ACC112 (cell line): ENCODE measurements at regions not wholly inside any gene's neighbourhood (a gene's known extent, or its start where the extent isn't known, plus 50 kb on each side); places are given as distances from the start of the nearest gene placed in this dataset.

Experiments
- H2AFZ ChIP-seq: fragments of 200-600 bp; sonication (generic); one replicate; pipeline ENCODE4 v1.6.0; 2017; ENCODE audit warnings: antibody characterized with exemption, low read length; ENCODE audit not compliant: unreplicated experiment
- H3K27ac ChIP-seq: fragments of 200-600 bp; sonication (generic); 2 replicates; pipeline ENCODE4 v1.5.1; 2014; ENCODE audit warnings: low read depth, mild to moderate bottlenecking, antibody characterized with exemption, low read length, moderate library complexity
- H3K27me3 ChIP-seq: fragments of 200-600 bp; sonication (generic); 2 replicates; pipeline ENCODE4 v1.6.1; 2014; ENCODE audit warnings: mild to moderate bottlenecking, antibody characterized with exemption, low read length, moderate library complexity, mixed read lengths; ENCODE audit not compliant: insufficient read depth
- H3K36me3 ChIP-seq: fragments of 200-600 bp; sonication (generic); 2 replicates; pipeline ENCODE4 v1.6.1; 2016; ENCODE audit warnings: mild to moderate bottlenecking, antibody characterized with exemption, low read length, moderate library complexity, mixed read lengths; ENCODE audit not compliant: insufficient read depth
- H3K4me1 ChIP-seq: fragments of 200-600 bp; sonication (generic); one replicate; pipeline ENCODE4 v1.6.1; 2016; ENCODE audit warnings: low read length, mixed read lengths; ENCODE audit not compliant: insufficient read depth, unreplicated experiment, control insufficient read depth
- H3K4me3 ChIP-seq: fragments of 200-600 bp; sonication (generic); 2 replicates; pipeline ENCODE4 v1.5.1; 2014; ENCODE audit warnings: mild to moderate bottlenecking, low read depth, low read length
- H3K79me2 ChIP-seq: fragments of 200-600 bp; sonication (generic); one replicate; pipeline ENCODE4 v1.6.0; 2016; ENCODE audit warnings: low read length; ENCODE audit not compliant: control insufficient read depth, unreplicated experiment, insufficient read depth

GRCh38 chr11:112597286-112597790, 336.7 kb upstream of the PLET1 start:
- Histone ChIP-seq H3K27ac (no peak overlapping the region), H3K4me3 (no peak overlapping the region), H2AFZ (no peak overlapping the region), H3K27me3 (peaks cover 7% of the 10 kb centered on the region; the same call in 1 of the 2 replicates), H3K4me1 (no peaks in the 10 kb centered on the region), H3K36me3 (no peaks in the 10 kb centered on the region), H3K79me2 (no peaks in the 10 kb centered on the region)

GRCh38 chr11:112599265-112599664, 338.6 kb upstream of the PLET1 start:
- Histone ChIP-seq H3K4me1 (no peaks in the 10 kb centered on the region), H3K36me3 (no peaks in the 10 kb centered on the region), H2AFZ (no peak overlapping the region), H3K27ac (no peak overlapping the region), H3K4me3 (no peak overlapping the region), H3K27me3 (peaks cover 13% of the 10 kb centered on the region), H3K79me2 (no peaks in the 10 kb centered on the region)

DNA sequence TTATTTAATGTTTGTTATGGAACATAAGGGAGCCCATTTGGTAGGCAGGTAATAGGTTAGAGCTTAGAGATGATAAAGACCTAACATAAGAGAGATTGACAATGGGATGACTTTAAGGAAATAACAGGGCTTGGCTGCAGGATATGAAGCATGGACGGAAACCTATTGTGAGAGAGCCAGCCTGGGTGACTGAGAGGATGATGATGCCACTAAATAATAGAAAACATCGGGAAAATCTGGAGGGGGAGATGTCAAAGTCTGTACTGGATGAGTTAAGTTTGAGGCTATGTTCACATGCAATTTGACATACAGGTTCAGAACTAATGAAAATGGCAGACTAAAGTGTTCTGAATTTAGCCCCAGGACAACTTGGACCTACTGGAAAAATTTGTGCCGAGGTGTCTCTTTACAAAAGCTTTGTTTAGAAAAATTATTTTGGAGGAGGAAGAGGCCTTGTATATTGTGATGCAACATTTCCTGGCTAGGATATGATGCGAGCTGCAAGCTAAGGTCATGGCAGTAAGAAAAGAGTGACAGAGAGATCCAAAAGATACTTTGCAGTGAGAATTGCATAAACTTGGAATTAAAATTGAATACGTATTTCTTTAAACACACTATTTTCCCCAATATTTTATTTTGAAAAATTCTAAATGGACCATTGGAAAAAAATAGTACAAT, 339.3 kb upstream of the PLET1 start:
- H3K79me2 ChIP-seq = no peaks in the 10 kb centered on the region
- H3K36me3 ChIP-seq = no peaks in the 10 kb centered on the region
- peaks cover 13% of the 10 kb centered on the region for H3K27me3 ChIP-seq
- no peak overlapping the region for H3K27ac ChIP-seq
- no peak overlapping the region for H2AFZ ChIP-seq
- H3K4me3 ChIP-seq = no peak overlapping the region
- H3K4me1 ChIP-seq = no peaks in the 10 kb centered on the region

DNA sequence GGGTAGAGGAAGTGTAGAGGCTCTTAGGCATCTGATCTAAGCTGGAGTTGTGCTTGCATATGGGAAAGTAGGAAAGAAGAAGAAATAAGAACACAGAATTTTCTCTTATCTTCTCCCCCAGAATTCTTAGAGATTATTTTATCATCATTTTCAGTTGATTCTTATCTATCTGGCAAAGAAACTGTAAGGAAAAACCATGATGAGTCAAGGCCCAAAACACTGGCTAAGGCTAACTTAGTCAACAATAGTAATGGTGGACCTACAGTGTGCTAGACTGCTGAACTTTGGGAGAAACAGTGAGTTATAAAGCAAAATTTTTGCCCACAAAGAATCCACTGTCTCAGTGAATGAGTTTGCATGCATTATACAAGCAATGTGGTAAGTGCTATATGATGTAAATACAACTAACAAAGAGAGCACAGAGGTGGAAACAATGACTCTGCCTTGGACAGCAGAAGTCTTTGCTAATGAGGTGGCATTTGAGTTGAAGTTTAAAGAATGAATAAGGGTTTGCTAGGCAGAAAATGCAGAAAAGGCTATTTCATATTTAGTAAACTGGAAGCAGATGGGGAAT, 344.5 kb upstream of the PLET1 start:
- H3K27ac ChIP-seq = no peak overlapping the region
- no peak overlapping the region for H3K4me3 ChIP-seq
- no peak overlapping the region for H2AFZ ChIP-seq
- H3K27me3 ChIP-seq = peaks cover 13% of the 10 kb centered on the region
- no peaks in the 10 kb centered on the region for H3K79me2 ChIP-seq
- H3K4me1 ChIP-seq = no peaks in the 10 kb centered on the region
- H3K36me3 ChIP-seq = no peaks in the 10 kb centered on the region

GRCh38 chr11:112606656-112607055, 346.0 kb upstream of the PLET1 start:
- no peak overlapping the region for H3K4me3 ChIP-seq
- no peak overlapping the region for H2AFZ ChIP-seq
- peaks cover 11% of the 10 kb centered on the region for H3K4me1 ChIP-seq
- no peak overlapping the region for H3K27ac ChIP-seq
- H3K36me3 ChIP-seq = no peaks in the 10 kb centered on the region
- peaks cover 10% of the 10 kb centered on the region for H3K27me3 ChIP-seq
- no peaks in the 10 kb centered on the region for H3K79me2 ChIP-seq

- Histone ChIP-seq H2AFZ (no peak overlapping the region), H3K4me1 (peaks cover 21% of the 10 kb centered on the region), H3K27me3 (no peaks in the 10 kb centered on the region), H3K36me3 (no peaks in the 10 kb centered on the region), H3K4me3 (no peak overlapping the region), H3K79me2 (no peaks in the 10 kb centered on the region), H3K27ac (no peak overlapping the region)
Observed at GRCh38 chr11:112608509-112608908, 347.8 kb upstream of the PLET1 start.

GRCh38 chr11:112610494-112610893, 349.8 kb upstream of the PLET1 start:
- H2AFZ ChIP-seq = no peak overlapping the region
- peaks cover 21% of the 10 kb centered on the region for H3K4me1 ChIP-seq
- no peak overlapping the region for H3K4me3 ChIP-seq
- H3K27me3 ChIP-seq = no peaks in the 10 kb centered on the region
- no peaks in the 10 kb centered on the region for H3K36me3 ChIP-seq
- no peaks in the 10 kb centered on the region for H3K79me2 ChIP-seq
- H3K27ac ChIP-seq = no peak overlapping the region

DNA sequence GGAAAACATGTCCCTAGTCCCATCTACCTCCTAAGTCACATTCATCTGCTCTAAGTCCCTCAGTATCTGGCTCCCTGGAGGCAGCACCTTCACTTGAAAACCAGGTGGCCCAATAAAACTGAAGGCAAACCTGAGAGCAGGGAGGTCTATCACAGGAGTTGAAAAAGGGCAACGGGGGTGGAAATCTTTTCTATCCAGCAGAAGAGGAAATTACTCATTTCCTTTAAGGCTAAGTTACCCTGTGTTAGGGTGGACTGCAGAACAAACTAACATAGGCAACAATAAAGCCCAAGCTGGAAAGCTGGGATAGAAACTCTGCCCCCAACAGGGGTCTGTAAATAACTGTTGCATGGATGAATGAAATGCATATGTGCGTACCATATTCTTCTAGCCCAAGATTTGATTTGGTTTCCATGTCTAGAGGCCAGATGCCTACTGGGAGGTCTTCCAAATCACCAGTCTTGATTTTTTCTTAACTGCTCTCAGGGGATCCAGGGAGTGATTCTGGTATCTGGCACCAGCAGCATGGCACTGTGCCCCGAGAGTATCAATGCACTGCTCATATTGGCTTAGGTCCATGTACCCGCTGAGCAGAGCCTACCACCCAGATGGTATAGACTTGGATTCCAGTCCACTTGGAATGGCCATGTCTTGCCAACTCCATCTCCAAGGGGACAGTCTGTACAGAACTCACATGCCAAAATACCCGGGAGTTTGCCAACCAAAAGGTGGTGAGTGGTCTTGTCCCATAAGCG, 350.0 kb upstream of the NCAM1 start:
- Histone ChIP-seq H3K27ac (no peak overlapping the region), H3K36me3 (no peaks in the 10 kb centered on the region), H2AFZ (no peak overlapping the region), H3K27me3 (no peaks in the 10 kb centered on the region), H3K4me1 (peaks cover 21% of the 10 kb centered on the region), H3K4me3 (peak overlapping the region; percentile 30; the same call in 1 of the 2 replicates), H3K79me2 (no peaks in the 10 kb centered on the region)

- Histone ChIP-seq H3K27me3 (no peaks in the 10 kb centered on the region), H3K27ac (no peak overlapping the region), H3K79me2 (no peaks in the 10 kb centered on the region), H3K4me3 (peak overlapping the region; percentile 30; the same call in 1 of the 2 replicates), H2AFZ (no peak overlapping the region), H3K4me1 (peaks cover 21% of the 10 kb centered on the region), H3K36me3 (no peaks in the 10 kb centered on the region)
Observed at GRCh38 chr11:112611771-112612170, 349.4 kb upstream of the NCAM1 start.

- Histone ChIP-seq H3K36me3 (no peaks in the 10 kb centered on the region), H3K4me3 (no peak overlapping the region), H3K4me1 (peaks cover 21% of the 10 kb centered on the region), H2AFZ (no peak overlapping the region), H3K27me3 (no peaks in the 10 kb centered on the region), H3K79me2 (no peaks in the 10 kb centered on the region), H3K27ac (no peak overlapping the region)
Observed at GRCh38 chr11:112612250-112612849, 348.9 kb upstream of the NCAM1 start.
